Peyer's patch (tissue), 4 donors: ENCODE measurements at regions not wholly inside any gene's neighbourhood (a gene's known extent, or its start where the extent isn't known, plus 50 kb on each side); places are given as distances from the start of the nearest gene placed in this dataset.

Experiments used
- POLR2A ChIP-seq, 2 donors: fragments of 450-650 bp; IDR thresholded peaks; one replicate each; pipeline ENCODE4 v1.5.1; 2017; ENCODE audit warnings: antibody characterized with exemption in 2 of 2, mild to moderate bottlenecking in 2 of 2, moderate library complexity in 2 of 2
- TF ChIP-seq, protein P1 (sequence below), 6 experiments: fragments of 450-650 bp in 4 of 6; fragments of 200-600 bp in 2 of 6; sonication (generic) in 1 of 6; IDR thresholded peaks; one replicate each; pipeline ENCODE4 v1.5.1; 2017 to 2019; ENCODE audit warnings: antibody characterized with exemption in 6 of 6, mild to moderate bottlenecking in 3 of 6, moderate library complexity in 1 of 6

DNA sequence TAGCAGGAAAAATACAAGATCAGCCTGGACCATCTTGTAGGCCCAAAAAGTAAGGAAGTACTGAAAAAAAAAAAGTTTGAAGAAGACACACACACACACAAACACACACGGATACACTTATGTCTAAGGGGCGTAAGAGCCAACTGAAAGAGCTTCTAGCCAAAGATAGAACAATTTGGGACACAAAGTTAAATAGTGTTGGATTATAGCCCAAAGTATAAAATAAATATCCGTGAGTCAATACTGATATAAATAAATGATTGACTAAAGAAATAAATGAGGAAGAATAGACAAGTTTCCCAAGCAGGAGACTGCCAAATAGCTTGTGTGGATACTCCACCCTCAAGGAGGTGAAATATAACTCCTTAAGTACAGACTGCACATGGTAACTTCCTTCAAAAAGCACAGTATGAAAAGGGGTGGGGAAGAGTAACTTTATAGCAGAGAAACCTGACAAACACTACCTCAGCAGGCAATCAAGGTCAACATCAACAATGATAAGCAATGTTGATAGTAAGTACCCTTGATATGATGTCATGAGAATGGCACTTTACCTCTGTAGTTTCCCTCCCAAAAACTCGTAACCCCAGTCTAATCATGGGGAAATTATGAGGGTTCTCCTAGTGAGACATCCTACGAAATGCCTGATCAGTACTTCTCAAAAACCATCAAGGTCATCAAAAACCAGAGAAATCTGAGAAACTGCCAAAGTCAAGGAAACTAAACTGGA, 187.3 kb upstream of the ATP11B start:
- TF ChIP-seq, protein P1, sequence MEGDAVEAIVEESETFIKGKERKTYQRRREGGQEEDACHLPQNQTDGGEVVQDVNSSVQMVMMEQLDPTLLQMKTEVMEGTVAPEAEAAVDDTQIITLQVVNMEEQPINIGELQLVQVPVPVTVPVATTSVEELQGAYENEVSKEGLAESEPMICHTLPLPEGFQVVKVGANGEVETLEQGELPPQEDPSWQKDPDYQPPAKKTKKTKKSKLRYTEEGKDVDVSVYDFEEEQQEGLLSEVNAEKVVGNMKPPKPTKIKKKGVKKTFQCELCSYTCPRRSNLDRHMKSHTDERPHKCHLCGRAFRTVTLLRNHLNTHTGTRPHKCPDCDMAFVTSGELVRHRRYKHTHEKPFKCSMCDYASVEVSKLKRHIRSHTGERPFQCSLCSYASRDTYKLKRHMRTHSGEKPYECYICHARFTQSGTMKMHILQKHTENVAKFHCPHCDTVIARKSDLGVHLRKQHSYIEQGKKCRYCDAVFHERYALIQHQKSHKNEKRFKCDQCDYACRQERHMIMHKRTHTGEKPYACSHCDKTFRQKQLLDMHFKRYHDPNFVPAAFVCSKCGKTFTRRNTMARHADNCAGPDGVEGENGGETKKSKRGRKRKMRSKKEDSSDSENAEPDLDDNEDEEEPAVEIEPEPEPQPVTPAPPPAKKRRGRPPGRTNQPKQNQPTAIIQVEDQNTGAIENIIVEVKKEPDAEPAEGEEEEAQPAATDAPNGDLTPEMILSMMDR (IDR thresholded peaks at IDR 0.05) = no peak
- TF ChIP-seq POLR2A (IDR thresholded peaks at IDR 0.05) = no peak
